ENCODE measurements at regions not wholly inside any gene's neighbourhood (a gene's known extent, or its start where the extent isn't known, plus 50 kb on each side); places are given as distances from the start of the nearest gene placed in this dataset.

GRCh38 chr1:172938681-172939080 is 112.1 kb downstream of the TNFSF18 start:
- Histone ChIP-seq H3K4me1 (ENCODE audit: insufficient read depth, poor library complexity, severe bottlenecking) (peaks cover 15% of the 10 kb centered on the region), H3K27me3 (ENCODE audit: insufficient read depth, poor library complexity, severe bottlenecking) (no peaks in the 10 kb centered on the region), H3K4me3 (ENCODE audit: severe bottlenecking) (no peak overlapping the region), H3K9me3 (ENCODE audit: severe bottlenecking) (no peaks in the 10 kb centered on the region), H3K27ac (ENCODE audit: poor library complexity, severe bottlenecking) (no peak overlapping the region), H3K36me3 (ENCODE audit: low read depth) (no peaks in the 10 kb centered on the region)
- DNase-seq (ENCODE audit: low spot score) (no peak), ATAC-seq (ENCODE audit: low read depth) (no peak)
- TF ChIP-seq CTCF (IDR thresholded peaks at IDR 0.05; ENCODE audit: poor library complexity, severe bottlenecking): no peak

- ATAC-seq (ENCODE audit: low read depth) (no peak), DNase-seq (ENCODE audit: low spot score) (no peak)
- no peaks in the 10 kb centered on the region for H3K27me3 ChIP-seq (ENCODE audit: insufficient read depth, poor library complexity, severe bottlenecking)
- H3K36me3 ChIP-seq (ENCODE audit: low read depth): no peaks in the 10 kb centered on the region
- peaks cover 7% of the 10 kb centered on the region for H3K4me1 ChIP-seq (ENCODE audit: insufficient read depth, poor library complexity, severe bottlenecking)
- no peaks in the 10 kb centered on the region for H3K9me3 ChIP-seq (ENCODE audit: severe bottlenecking)
- no peak overlapping the region for H3K4me3 ChIP-seq (ENCODE audit: severe bottlenecking)
- TF ChIP-seq CTCF (IDR thresholded peaks at IDR 0.05; ENCODE audit: poor library complexity, severe bottlenecking): no peak
- no peak overlapping the region for H3K27ac ChIP-seq (ENCODE audit: poor library complexity, severe bottlenecking)
Observed at GRCh38 chr1:172939475-172939874, 111.3 kb downstream of the TNFSF18 start.

GRCh38 chr1:172940174-172940855 is 110.4 kb downstream of the TNFSF18 start:
- Histone ChIP-seq H3K9me3 (ENCODE audit: severe bottlenecking) (no peaks in the 10 kb centered on the region), H3K27me3 (ENCODE audit: insufficient read depth, poor library complexity, severe bottlenecking) (no peaks in the 10 kb centered on the region), H3K4me1 (ENCODE audit: insufficient read depth, poor library complexity, severe bottlenecking) (no peaks in the 10 kb centered on the region), H3K27ac (ENCODE audit: poor library complexity, severe bottlenecking) (no peak overlapping the region), H3K4me3 (ENCODE audit: severe bottlenecking) (no peak overlapping the region), H3K36me3 (ENCODE audit: low read depth) (no peaks in the 10 kb centered on the region)
- DNase-seq (ENCODE audit: low spot score) (no peak), ATAC-seq (ENCODE audit: low read depth) (no peak)
- TF ChIP-seq CTCF (IDR thresholded peaks at IDR 0.05; ENCODE audit: poor library complexity, severe bottlenecking): no peak

GRCh38 chr1:172941471-172941870 is 109.3 kb downstream of the TNFSF18 start:
- no peak overlapping the region for H3K4me3 ChIP-seq (ENCODE audit: severe bottlenecking)

More at GRCh38 chr1:172941471-172941870, 109.3 kb downstream of the TNFSF18 start:
- no peaks in the 10 kb centered on the region for H3K27me3 ChIP-seq (ENCODE audit: insufficient read depth, poor library complexity, severe bottlenecking)
- no peak for DNase-seq (ENCODE audit: low spot score)
- TF ChIP-seq CTCF (IDR thresholded peaks at IDR 0.05; ENCODE audit: poor library complexity, severe bottlenecking): no peak
- no peaks in the 10 kb centered on the region for H3K4me1 ChIP-seq (ENCODE audit: insufficient read depth, poor library complexity, severe bottlenecking)
- H3K9me3 ChIP-seq (ENCODE audit: severe bottlenecking): no peaks in the 10 kb centered on the region
- no peak overlapping the region for H3K27ac ChIP-seq (ENCODE audit: poor library complexity, severe bottlenecking)
- no peaks in the 10 kb centered on the region for H3K36me3 ChIP-seq (ENCODE audit: low read depth)
- ATAC-seq (ENCODE audit: low read depth): no peak
